A549 (cell line): ENCODE measurements at regions not wholly inside any gene's neighbourhood (a gene's known extent, or its start where the extent isn't known, plus 50 kb on each side); places are given as distances from the start of the nearest gene placed in this dataset.

Source experiments
- CBX8 ChIP-seq: fragments of 200-600 bp; sonication (generic); IDR thresholded peaks from 2 replicates; pipeline ENCODE4 v1.6.1; 2016
- CTCF ChIP-seq: fragments of >200 bp; sonication (Bioruptor Twin); formaldehyde crosslinking; IDR thresholded peaks from 3 replicates; pipeline ENCODE4 v1.5.1; 2016
- ELK1 ChIP-seq: fragments of 150-350 bp; IDR thresholded peaks from 2 replicates; pipeline ENCODE4 v1.6.1; 2014; ENCODE audit warnings: low read depth, mild to moderate bottlenecking, low read length
- EP300 ChIP-seq, 2 experiments: fragments of >200 bp; sonication (Bioruptor Twin); formaldehyde crosslinking; IDR thresholded peaks; 2 replicates in 1 of 2; 3 replicates in 1 of 2; pipeline ENCODE4 v1.6.1; 2016 to 2017
- HOXA7 ChIP-seq: fragments of 250-450 bp; sonication (Bioruptor Pico); IDR thresholded peaks from 2 replicates; pipeline ENCODE4 v1.5.0; 2020; ENCODE audit warnings: mild to moderate bottlenecking, moderate library complexity
- MYC ChIP-seq: IDR thresholded peaks from 2 replicates; pipeline ENCODE4 v1.6.1; 2012; ENCODE audit warnings: mild to moderate bottlenecking, inconsistent platforms, low read length, improper control_type of control experiment, borderline replicate concordance
- NR3C1 ChIP-seq: fragments of >200 bp; sonication (Bioruptor Twin); formaldehyde crosslinking; IDR thresholded peaks from 3 replicates; pipeline ENCODE4 v1.6.1; 2017
- PBX3 ChIP-seq: IDR thresholded peaks from 2 replicates; pipeline ENCODE4 v1.6.1; 2012
- POLR2A ChIP-seq: IDR thresholded peaks from 2 replicates; pipeline ENCODE4 v1.6.1; 2012; ENCODE audit warnings: mild to moderate bottlenecking, low read length
- RFX5 ChIP-seq: fragments of 450-650 bp; IDR thresholded peaks from 2 replicates; pipeline ENCODE4 v1.7.1; 2014; ENCODE audit warnings: antibody characterized with exemption, mild to moderate bottlenecking, moderate library complexity

- TF ChIP-seq EP300 (IDR thresholded peaks at IDR 0.05) (no peak), CTCF (no peak), HOXA7 (CRISPR knock-in tag) (no peak), PBX3 (no peak), RFX5 (no peak), MYC (no peak), ELK1 (no peak), NR3C1 (no peak), CBX8 (no peak), POLR2A (no peak)
Observed at GRCh38 chr7:51367614-51367968, 51.0 kb upstream of the COBL start.
